ENCODE measurements at regions not wholly inside any gene's neighbourhood (a gene's known extent, or its start where the extent isn't known, plus 50 kb on each side); places are given as distances from the start of the nearest gene placed in this dataset.

GRCh38 chr9:120137186-120137840 is 442.7 kb downstream of the CDK5RAP2 start:
- Histone ChIP-seq H3K36me3 (replicated peaks; ENCODE audit: insufficient read depth, low read length) (no peaks in the 10 kb centered on the region), H3K9ac (ENCODE audit: low read length) (no peak overlapping the region), H4K20me1 (ENCODE audit: insufficient read depth, low read length) (no peaks in the 10 kb centered on the region), H2AFZ (ENCODE audit: low read length) (no peak overlapping the region), H3K4me1 (ENCODE audit: low read length) (no peaks in the 10 kb centered on the region), H3K9me3 (replicated peaks; ENCODE audit: insufficient read depth, low read length) (no peaks in the 10 kb centered on the region), H3K27ac (ENCODE audit: low read length) (no peak overlapping the region), H3F3A (ENCODE audit: insufficient read depth, low read length) (no peaks in the 10 kb centered on the region), H3K4me3 (ENCODE audit: low read length) (no peak overlapping the region), H3K4me2 (ENCODE audit: low read depth, low read length) (no peak overlapping the region), H3K79me2 (ENCODE audit: low read length) (no peaks in the 10 kb centered on the region), H3K27me3 (replicated peaks; ENCODE audit: insufficient read depth, low read length) (no peaks in the 10 kb centered on the region), H3K9me2 (replicated peaks; ENCODE audit: insufficient read depth, low read length) (no peaks in the 10 kb centered on the region)
- no peak for TF ChIP-seq EZH2 (optimal IDR thresholded peaks at IDR 0.05; ENCODE audit: low read depth, low read length)
- no peak for TF ChIP-seq EZH2phosphoT487 (IDR thresholded peaks at IDR 0.05; ENCODE audit: low read length)
- TF ChIP-seq, protein P1, sequence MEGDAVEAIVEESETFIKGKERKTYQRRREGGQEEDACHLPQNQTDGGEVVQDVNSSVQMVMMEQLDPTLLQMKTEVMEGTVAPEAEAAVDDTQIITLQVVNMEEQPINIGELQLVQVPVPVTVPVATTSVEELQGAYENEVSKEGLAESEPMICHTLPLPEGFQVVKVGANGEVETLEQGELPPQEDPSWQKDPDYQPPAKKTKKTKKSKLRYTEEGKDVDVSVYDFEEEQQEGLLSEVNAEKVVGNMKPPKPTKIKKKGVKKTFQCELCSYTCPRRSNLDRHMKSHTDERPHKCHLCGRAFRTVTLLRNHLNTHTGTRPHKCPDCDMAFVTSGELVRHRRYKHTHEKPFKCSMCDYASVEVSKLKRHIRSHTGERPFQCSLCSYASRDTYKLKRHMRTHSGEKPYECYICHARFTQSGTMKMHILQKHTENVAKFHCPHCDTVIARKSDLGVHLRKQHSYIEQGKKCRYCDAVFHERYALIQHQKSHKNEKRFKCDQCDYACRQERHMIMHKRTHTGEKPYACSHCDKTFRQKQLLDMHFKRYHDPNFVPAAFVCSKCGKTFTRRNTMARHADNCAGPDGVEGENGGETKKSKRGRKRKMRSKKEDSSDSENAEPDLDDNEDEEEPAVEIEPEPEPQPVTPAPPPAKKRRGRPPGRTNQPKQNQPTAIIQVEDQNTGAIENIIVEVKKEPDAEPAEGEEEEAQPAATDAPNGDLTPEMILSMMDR (IDR thresholded peaks at IDR 0.05; ENCODE audit: low read length), result no peak
- DNase-seq, result no peak

GRCh38 chr9:120136696-120137095 is 443.3 kb downstream of the CDK5RAP2 start:
- no peak for DNase-seq

GRCh38 chr9:120117081-120117480 is 462.9 kb downstream of the CDK5RAP2 start:
- Histone ChIP-seq H3K36me3 (replicated peaks; ENCODE audit: insufficient read depth, low read length) (no peaks in the 10 kb centered on the region), H3K27ac (ENCODE audit: low read length) (no peak overlapping the region), H3K27me3 (replicated peaks; ENCODE audit: insufficient read depth, low read length) (no peaks in the 10 kb centered on the region), H3K9me3 (replicated peaks; ENCODE audit: insufficient read depth, low read length) (no peaks in the 10 kb centered on the region), H3K9ac (ENCODE audit: low read length) (no peak overlapping the region), H4K20me1 (ENCODE audit: insufficient read depth, low read length) (no peaks in the 10 kb centered on the region), H3K79me2 (ENCODE audit: low read length) (no peaks in the 10 kb centered on the region), H2AFZ (ENCODE audit: low read length) (no peak overlapping the region), H3K4me1 (ENCODE audit: low read length) (no peaks in the 10 kb centered on the region), H3K4me3 (ENCODE audit: low read length) (no peak overlapping the region), H3F3A (ENCODE audit: insufficient read depth, low read length) (no peaks in the 10 kb centered on the region), H3K4me2 (ENCODE audit: low read depth, low read length) (no peak overlapping the region), H3K9me2 (replicated peaks; ENCODE audit: insufficient read depth, low read length) (no peaks in the 10 kb centered on the region)
- DNase-seq, result no peak
- no peak for TF ChIP-seq EZH2phosphoT487 (IDR thresholded peaks at IDR 0.05; ENCODE audit: low read length)
- TF ChIP-seq, protein P1 (IDR thresholded peaks at IDR 0.05; ENCODE audit: low read length), result no peak
- TF ChIP-seq EZH2 (optimal IDR thresholded peaks at IDR 0.05; ENCODE audit: low read depth, low read length), result no peak

More at GRCh38 chr9:120136696-120137095, 443.3 kb downstream of the CDK5RAP2 start:
- H3K27ac ChIP-seq (ENCODE audit: low read length), result no peak overlapping the region
- H3F3A ChIP-seq (ENCODE audit: insufficient read depth, low read length), result no peaks in the 10 kb centered on the region
- H3K27me3 ChIP-seq (replicated peaks; ENCODE audit: insufficient read depth, low read length), result no peaks in the 10 kb centered on the region
- no peaks in the 10 kb centered on the region for H3K4me1 ChIP-seq (ENCODE audit: low read length)
- H3K36me3 ChIP-seq (replicated peaks; ENCODE audit: insufficient read depth, low read length), result no peaks in the 10 kb centered on the region
- H3K4me3 ChIP-seq (ENCODE audit: low read length), result no peak overlapping the region
- no peak overlapping the region for H3K4me2 ChIP-seq (ENCODE audit: low read depth, low read length)
- TF ChIP-seq EZH2 (optimal IDR thresholded peaks at IDR 0.05; ENCODE audit: low read depth, low read length) (no peak), EZH2phosphoT487 (IDR thresholded peaks at IDR 0.05; ENCODE audit: low read length) (no peak)
- TF ChIP-seq, protein P1 (IDR thresholded peaks at IDR 0.05; ENCODE audit: low read length), result no peak
- no peaks in the 10 kb centered on the region for H4K20me1 ChIP-seq (ENCODE audit: insufficient read depth, low read length)
- no peaks in the 10 kb centered on the region for H3K9me2 ChIP-seq (replicated peaks; ENCODE audit: insufficient read depth, low read length)
- H3K9ac ChIP-seq (ENCODE audit: low read length), result no peak overlapping the region
- H2AFZ ChIP-seq (ENCODE audit: low read length), result no peak overlapping the region
- no peaks in the 10 kb centered on the region for H3K9me3 ChIP-seq (replicated peaks; ENCODE audit: insufficient read depth, low read length)
- no peaks in the 10 kb centered on the region for H3K79me2 ChIP-seq (ENCODE audit: low read length)

Measured in MM.1S (cell line).